Stimulated activated CD4-positive, alpha-beta T cell treated with anti-CD3 and anti-CD28 coated beads, Interleukin-12 subunit alpha, Interleukin-12 subunit beta, amount 100 ng/mL, for 4 hours (primary cell): ENCODE measurements at regions not wholly inside any gene's neighbourhood (a gene's known extent, or its start where the extent isn't known, plus 50 kb on each side); places are given as distances from the start of the nearest gene placed in this dataset.

Source experiments
- DNase-seq: peaks from one replicate; pipeline ENCODE4 v3.0.0-alpha.2; 2020

GRCh38 chr12:32047357-32048212 lies 59.1 kb upstream of the BICD1 start:
- DNase-seq = no peak

- DNase-seq = no peak
Measured at GRCh38 chr12:32048791-32049190, 57.9 kb upstream of the BICD1 start.

- DNase-seq = no peak
Measured at GRCh38 chr12:32049956-32050355, 56.7 kb upstream of the BICD1 start.

DNA sequence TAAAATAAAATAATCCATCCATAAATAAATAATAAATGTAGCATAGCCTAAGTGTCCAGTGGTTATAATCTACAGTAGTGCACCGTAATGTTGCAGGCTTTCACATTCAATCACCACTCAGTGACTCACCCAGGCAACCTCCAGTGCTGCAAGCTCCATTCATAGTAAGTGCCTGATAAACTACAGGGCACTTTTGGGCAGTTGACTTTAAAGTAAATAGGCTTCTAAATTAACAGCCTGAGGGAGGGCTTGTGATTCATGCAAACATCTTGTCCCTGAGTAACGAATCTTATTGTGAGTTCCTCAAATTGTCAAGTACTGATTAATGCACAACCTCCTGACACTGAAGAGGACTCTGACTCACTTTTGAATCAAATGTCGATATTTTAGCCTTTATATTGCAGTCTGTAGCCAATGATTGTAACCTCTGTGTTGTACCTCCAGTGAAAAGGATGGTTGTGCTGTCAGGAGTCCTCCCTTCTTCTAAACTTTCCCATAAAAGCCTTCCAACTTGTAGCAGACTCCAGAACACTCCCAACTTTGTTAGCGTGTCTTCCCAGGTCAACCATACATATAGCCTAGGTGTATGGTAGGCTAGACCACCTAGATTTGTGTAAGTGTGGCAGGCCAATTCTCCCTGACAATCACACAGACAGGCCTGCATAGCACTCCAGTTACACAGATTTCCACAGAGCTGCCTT lies 55.0 kb upstream of the BICD1 start:
- no peak for DNase-seq

DNA sequence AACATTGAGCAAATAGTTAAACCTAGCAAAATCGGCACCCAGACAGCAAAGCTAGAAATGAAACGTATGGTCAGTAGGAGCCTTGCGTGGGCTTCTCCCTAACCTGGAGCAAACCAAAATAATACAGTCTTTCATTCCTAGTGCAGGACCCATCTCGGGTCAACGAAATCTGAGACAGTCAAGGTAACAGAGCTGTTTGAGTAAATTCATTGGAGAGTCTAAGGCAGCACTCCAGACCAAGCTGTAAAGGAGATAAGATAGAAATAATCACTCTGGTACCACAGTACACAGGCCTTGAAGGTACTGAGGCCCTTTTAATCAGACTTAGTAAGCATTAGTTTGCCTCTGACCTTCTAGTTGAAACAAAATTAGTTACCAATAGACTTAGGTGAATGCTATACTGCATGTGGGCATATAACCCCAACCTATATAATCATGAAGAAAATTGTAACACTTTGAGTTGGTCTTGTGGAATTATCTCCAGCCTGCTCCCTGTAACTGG lies 54.4 kb upstream of the BICD1 start:
- DNase-seq = no peak

DNA sequence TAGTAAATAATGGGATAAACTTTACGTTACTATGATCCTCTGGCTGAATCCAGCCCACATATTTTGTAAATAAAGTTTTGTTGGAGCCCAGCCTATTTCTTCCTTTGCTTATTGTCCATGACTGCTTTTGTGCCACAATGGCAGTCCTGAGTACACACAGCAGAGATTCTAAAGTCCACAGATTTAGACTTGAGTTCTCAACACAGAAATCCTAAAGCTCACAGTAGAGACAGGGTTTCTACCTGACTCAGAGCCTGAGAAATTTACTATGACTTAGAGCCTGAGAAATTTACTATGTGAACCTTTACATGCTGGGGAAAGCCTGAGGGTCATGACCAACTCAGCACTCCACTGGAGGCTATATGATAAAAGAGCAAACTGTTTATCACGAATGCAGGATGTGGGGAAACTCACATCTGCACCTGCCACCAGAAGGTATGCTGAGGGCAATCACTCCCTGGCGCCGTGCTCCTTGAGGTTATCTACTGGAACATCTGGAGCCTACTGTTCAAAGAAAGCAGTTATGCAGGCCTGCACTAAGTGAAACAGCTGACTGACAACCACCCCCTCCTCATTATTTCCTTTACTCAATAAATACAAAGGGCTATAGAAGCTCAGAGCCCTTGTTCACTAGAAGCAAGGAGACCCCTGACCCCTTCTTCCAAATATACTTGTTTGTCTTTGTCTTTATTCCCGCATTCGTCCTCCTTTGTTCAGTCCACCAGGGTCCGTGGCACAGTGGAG lies 52.6 kb upstream of the BICD1 start:
- DNase-seq = no peak
